Activated naive CD4-positive, alpha-beta T cell treated with anti-CD3 and anti-CD28 coated beads for 36 hours (primary cell): ENCODE measurements at regions not wholly inside any gene's neighbourhood (a gene's known extent, or its start where the extent isn't known, plus 50 kb on each side); places are given as distances from the start of the nearest gene placed in this dataset.
"Not testable (repeated sequence)": the region's sequence is repeated elsewhere in the genome, so short reads cannot be mapped to it uniquely, and the experiment has no call there.

Experiments used
- CTCF ChIA-PET: fragments of 350-600 bp; sonication (Branson Sonifier 250); formaldehyde crosslinking; loops from one replicate; lab custom pipeline; 2021; ENCODE audit warnings: antibody characterized with exemption; lab: Charles Lee
- DNase-seq: peaks from one replicate; pipeline ENCODE4 v3.0.0-alpha.2; 2020
- H3K27ac Mint-ChIP-seq: one replicate; pipeline ENCODE4 v1.8.0; 2021; ENCODE audit warnings: mild to moderate bottlenecking, mixed read lengths
- H3K27me3 Mint-ChIP-seq: one replicate; pipeline ENCODE4 v1.8.0; 2021; ENCODE audit warnings: low read depth, mixed read lengths
- H3K36me3 Mint-ChIP-seq: one replicate; pipeline ENCODE4 v1.8.0; 2021; ENCODE audit warnings: low read depth, mixed read lengths
- H3K4me1 Mint-ChIP-seq: one replicate; pipeline ENCODE4 v1.8.0; 2021; ENCODE audit warnings: low read depth, mixed read lengths
- H3K4me3 Mint-ChIP-seq: one replicate; pipeline ENCODE4 v1.8.0; 2021; ENCODE audit warnings: mild to moderate bottlenecking, moderate library complexity, mixed read lengths
- H3K9me3 Mint-ChIP-seq: one replicate; pipeline ENCODE4 v1.8.0; 2021; ENCODE audit warnings: mixed read lengths
- intact Hi-C: fragments of 100-400 bp; cut with micrococcal nuclease; formaldehyde crosslinking; loops from one replicate; pipeline ENCODE4 v1.15.1; 2023

- no peak for DNase-seq
- Mint-ChIP-seq H3K27ac (no peak overlapping the region), H3K4me3 (no peak overlapping the region), H3K9me3 (peaks cover 20% of the 10 kb centered on the region), H3K27me3 (no peaks in the 10 kb centered on the region), H3K4me1 (no peaks in the 10 kb centered on the region), H3K36me3 (no peaks in the 10 kb centered on the region)
- CTCF ChIA-PET: no interaction called here
- intact Hi-C loops: no loop called here
Observed at GRCh38 chr2:78251708-78252107, 729.5 kb upstream of the LRRTM4 start.

DNA sequence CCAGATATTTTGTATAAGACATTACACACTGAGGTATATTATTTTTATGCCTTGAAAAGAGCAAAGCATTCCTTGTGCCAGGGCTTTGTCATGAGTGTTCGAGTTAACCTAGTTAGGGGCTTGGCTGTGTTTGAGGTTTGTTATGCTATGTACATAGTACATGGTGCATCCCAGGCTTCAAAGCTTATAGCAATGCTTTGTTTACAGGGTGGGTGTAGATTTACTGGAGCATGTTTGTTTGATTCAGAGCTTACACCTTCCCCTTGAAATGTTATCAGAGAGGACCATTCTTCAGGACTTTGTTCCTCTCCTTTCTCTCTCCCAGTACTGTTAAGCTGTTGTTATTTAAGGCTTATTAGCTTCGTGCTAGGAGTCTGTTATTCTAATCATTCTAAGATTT, 738.7 kb upstream of the LRRTM4 start:
- Mint-ChIP-seq H3K4me1 (no peaks in the 10 kb centered on the region), H3K27me3 (no peaks in the 10 kb centered on the region), H3K27ac (no peak overlapping the region), H3K4me3 (no peak overlapping the region), H3K9me3 (peaks cover 8% of the 10 kb centered on the region), H3K36me3 (no peaks in the 10 kb centered on the region)
- no peak for DNase-seq
- CTCF ChIA-PET: no interaction called here
- intact Hi-C loops: no loop called here

- Mint-ChIP-seq H3K4me3 (no peak overlapping the region), H3K27me3 (no peaks in the 10 kb centered on the region), H3K27ac (no peak overlapping the region), H3K9me3 (peaks cover 8% of the 10 kb centered on the region), H3K4me1 (no peaks in the 10 kb centered on the region), H3K36me3 (no peaks in the 10 kb centered on the region)
- CTCF ChIA-PET: no interaction called here
- DNase-seq: no peak
- intact Hi-C loops: no loop called here
Observed at GRCh38 chr2:78261454-78261853, 739.3 kb upstream of the LRRTM4 start.

- H3K9me3 Mint-ChIP-seq, H3K4me3 Mint-ChIP-seq, H3K4me1 Mint-ChIP-seq, H3K36me3 Mint-ChIP-seq, CTCF ChIA-PET, intact Hi-C loops, H3K27ac Mint-ChIP-seq, DNase-seq, H3K27me3 Mint-ChIP-seq: not testable (repeated sequence)
Observed at GRCh38 chr2:78262089-78262488, 739.9 kb upstream of the LRRTM4 start.

DNA sequence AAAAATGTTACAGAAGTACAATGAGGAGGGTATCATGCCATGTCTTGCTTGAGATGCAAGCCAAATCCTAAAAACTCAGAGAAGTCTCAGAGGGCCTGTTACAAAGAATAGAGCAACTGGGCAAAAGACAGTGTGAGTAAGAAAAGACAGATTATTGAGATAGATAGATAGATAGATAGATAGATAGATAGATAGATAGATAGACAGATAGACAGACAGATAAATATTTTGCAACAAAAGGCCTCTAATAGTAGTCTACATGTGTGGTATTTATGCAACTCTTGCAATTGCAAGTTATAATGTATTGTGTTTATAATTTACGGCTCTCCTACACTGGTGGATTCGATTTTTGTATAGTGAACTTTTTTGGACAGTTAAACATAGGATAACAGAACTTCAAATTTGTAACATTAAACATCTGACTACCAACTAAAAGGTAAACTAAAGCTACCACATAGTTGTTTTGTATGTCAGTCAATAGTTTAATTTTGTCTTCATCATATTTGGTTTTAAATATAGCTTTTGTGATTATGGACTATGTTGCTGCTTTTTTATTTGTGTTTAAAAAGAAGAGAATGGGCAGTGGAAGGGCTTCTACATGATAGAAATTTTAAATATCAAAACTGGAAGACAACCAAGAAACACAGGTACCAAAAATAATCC, 740.7 kb upstream of the LRRTM4 start:
- Mint-ChIP-seq H3K27ac (no peak overlapping the region), H3K36me3 (no peaks in the 10 kb centered on the region), H3K4me1 (no peaks in the 10 kb centered on the region), H3K27me3 (no peaks in the 10 kb centered on the region), H3K4me3 (no peak overlapping the region), H3K9me3 (peaks cover 8% of the 10 kb centered on the region)
- intact Hi-C loops: no loop called here
- DNase-seq: no peak
- CTCF ChIA-PET: no interaction called here

- peaks cover 7% of the 10 kb centered on the region for H3K9me3 Mint-ChIP-seq
- DNase-seq: no peak
- CTCF ChIA-PET: no interaction called here
- no peaks in the 10 kb centered on the region for H3K27me3 Mint-ChIP-seq
- no peaks in the 10 kb centered on the region for H3K4me1 Mint-ChIP-seq
- H3K36me3 Mint-ChIP-seq: no peaks in the 10 kb centered on the region
- no peak overlapping the region for H3K27ac Mint-ChIP-seq
- no peak overlapping the region for H3K4me3 Mint-ChIP-seq
- intact Hi-C loops: no loop called here
Observed at GRCh38 chr2:78263571-78263970, 741.4 kb upstream of the LRRTM4 start.

DNA sequence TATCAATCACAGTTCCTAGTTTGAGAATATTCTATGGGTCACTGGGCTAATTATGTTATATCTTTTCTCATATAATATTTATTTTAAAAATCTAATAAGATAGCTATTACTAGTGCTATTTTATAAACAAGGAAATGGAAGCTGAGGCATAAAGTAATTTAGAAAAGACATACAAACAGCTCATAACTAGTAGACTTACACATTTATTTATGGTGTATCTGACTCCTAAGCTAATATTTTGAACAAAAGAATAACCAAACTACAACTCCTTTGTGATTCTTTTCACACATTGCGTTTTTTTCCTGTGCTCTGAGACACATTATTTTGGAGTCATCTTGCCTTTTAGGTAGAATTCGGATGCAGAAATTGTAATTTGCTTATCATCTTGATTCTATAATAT, 742.0 kb upstream of the LRRTM4 start:
- CTCF ChIA-PET: no interaction called here
- Mint-ChIP-seq H3K27ac (no peak overlapping the region), H3K9me3 (peaks cover 9% of the 10 kb centered on the region), H3K36me3 (no peaks in the 10 kb centered on the region), H3K4me3 (no peak overlapping the region), H3K27me3 (no peaks in the 10 kb centered on the region), H3K4me1 (no peaks in the 10 kb centered on the region)
- DNase-seq: no peak
- intact Hi-C loops: no loop called here

DNA sequence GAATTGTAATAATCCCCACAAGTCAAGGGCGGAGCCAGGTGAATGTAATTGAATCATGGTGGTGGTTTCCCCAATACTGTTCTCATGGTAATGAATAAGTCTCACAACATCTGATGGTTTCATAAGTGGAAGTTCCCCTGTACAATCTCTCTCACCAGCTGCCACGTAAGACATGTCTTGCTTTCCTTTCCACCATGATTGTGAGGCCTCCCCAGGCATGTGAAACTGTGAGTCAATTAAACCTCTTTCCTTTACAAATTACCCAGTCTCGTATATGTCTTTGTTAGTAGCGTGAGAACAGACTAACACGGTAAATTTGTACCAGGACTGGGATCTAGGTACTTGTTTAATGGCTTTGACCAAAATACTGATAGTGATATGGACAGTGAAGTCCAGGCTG, 744.3 kb upstream of the REG3G start:
- H3K27ac Mint-ChIP-seq: no peak overlapping the region

GRCh38 chr2:78290581-78291214, 734.8 kb upstream of the REG3G start:
- no peak overlapping the region for H3K4me3 Mint-ChIP-seq
- CTCF ChIA-PET: no interaction called here
- no peaks in the 10 kb centered on the region for H3K27me3 Mint-ChIP-seq
- intact Hi-C loops: no loop called here
- no peaks in the 10 kb centered on the region for H3K36me3 Mint-ChIP-seq
- H3K9me3 Mint-ChIP-seq: peaks cover 10% of the 10 kb centered on the region
- H3K27ac Mint-ChIP-seq: no peak overlapping the region
- no peak for DNase-seq
- H3K4me1 Mint-ChIP-seq: no peaks in the 10 kb centered on the region

More for the DNA sequence above, 744.3 kb upstream of the REG3G start:
- H3K4me1 Mint-ChIP-seq: no peaks in the 10 kb centered on the region
- CTCF ChIA-PET: no interaction called here
- H3K36me3 Mint-ChIP-seq: no peaks in the 10 kb centered on the region
- H3K4me3 Mint-ChIP-seq: no peak overlapping the region
- no peak for DNase-seq
- intact Hi-C loops: no loop called here
- peaks cover 13% of the 10 kb centered on the region for H3K9me3 Mint-ChIP-seq
- no peaks in the 10 kb centered on the region for H3K27me3 Mint-ChIP-seq

DNA sequence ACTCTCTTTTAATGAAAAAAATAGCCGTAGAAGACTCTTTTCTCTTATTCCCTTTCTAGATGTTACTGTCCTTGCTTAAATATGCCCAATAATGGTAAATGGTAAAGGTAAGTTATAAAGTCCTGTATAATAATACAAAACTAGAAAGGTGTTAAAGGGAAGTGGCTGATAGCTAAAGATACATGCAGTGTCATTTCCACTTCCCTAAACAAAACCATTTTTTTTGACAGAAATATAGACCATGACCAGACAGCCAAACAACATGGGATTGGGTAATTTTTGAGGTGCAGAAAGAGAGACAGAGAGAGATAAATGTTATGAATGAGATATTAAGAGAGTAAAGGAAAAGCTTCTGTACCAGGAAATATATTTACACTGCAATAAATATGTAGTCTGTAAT, 731.7 kb upstream of the REG3G start:
- no peaks in the 10 kb centered on the region for H3K4me1 Mint-ChIP-seq
- H3K4me3 Mint-ChIP-seq: no peak overlapping the region
- DNase-seq: no peak
- H3K27ac Mint-ChIP-seq: no peak overlapping the region
- H3K36me3 Mint-ChIP-seq: no peaks in the 10 kb centered on the region
- intact Hi-C loops: no loop called here
- CTCF ChIA-PET: no interaction called here
- peaks cover 10% of the 10 kb centered on the region for H3K9me3 Mint-ChIP-seq
- H3K27me3 Mint-ChIP-seq: no peaks in the 10 kb centered on the region

DNA sequence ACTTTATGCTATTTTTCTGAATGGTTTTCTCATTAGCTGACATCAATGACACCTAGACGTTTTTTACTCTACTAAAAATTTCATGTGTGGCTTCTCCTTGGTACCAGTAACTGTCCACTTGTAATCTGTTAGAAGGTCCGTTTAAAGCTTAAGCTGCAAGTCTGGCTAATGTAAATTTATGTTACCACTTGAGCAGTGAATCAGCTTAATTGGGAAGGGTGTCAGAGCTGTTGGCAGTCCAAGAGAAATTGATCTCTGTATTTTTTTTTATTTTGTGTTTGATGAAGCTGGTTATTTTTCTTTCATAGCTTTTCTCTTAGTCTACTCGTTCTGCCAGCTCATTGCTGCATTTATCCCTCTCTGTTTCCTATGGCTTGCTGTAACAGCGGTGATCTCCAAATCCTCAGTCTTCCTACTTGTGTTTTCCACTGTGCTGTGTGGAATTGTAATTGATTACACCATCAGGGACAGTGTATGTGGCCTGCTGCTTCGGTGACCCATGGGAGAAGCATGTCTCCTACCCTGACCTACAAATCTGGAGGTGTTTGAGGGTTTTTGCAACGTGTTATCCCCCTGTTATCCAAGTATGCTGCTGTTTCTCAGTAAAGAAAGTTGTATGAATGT, 724.2 kb upstream of the REG3G start:
- Mint-ChIP-seq H3K4me3 (no peak overlapping the region), H3K27ac (no peak overlapping the region), H3K4me1 (no peaks in the 10 kb centered on the region), H3K27me3 (no peaks in the 10 kb centered on the region), H3K36me3 (no peaks in the 10 kb centered on the region), H3K9me3 (peaks cover under 1% of the 10 kb centered on the region)
- CTCF ChIA-PET: no interaction called here
- intact Hi-C loops: no loop called here
- DNase-seq: no peak

DNA sequence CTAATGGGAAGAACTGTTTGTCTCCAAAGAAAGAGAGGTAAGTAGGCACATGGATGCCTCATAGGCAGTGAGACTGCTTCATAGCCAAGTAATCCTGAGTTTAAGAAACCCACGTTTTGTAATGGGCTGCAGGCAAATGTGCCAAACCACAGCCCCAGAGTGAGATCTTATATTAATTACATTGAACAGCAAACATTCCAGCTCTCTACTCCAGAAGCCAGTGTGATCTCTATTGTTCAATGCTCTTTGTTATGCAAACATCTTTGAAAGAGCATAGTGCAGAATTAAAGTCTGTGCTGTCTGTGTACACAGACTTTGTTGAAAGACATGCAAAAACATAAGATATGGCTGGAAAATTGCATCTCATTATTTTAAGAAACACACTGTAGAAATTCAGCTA, 720.8 kb upstream of the REG3G start:
- no peak overlapping the region for H3K27ac Mint-ChIP-seq
- CTCF ChIA-PET: no interaction called here

GRCh38 chr2:78309460-78309859, 716.0 kb upstream of the REG3G start:
- intact Hi-C loops: no loop called here
- no peaks in the 10 kb centered on the region for H3K4me1 Mint-ChIP-seq
- no peak overlapping the region for H3K4me3 Mint-ChIP-seq
- CTCF ChIA-PET: no interaction called here
- H3K27ac Mint-ChIP-seq: no peak overlapping the region
- no peaks in the 10 kb centered on the region for H3K27me3 Mint-ChIP-seq
- peaks cover 7% of the 10 kb centered on the region for H3K9me3 Mint-ChIP-seq
- no peak for DNase-seq
- no peaks in the 10 kb centered on the region for H3K36me3 Mint-ChIP-seq

More for the DNA sequence above, 720.8 kb upstream of the REG3G start:
- H3K36me3 Mint-ChIP-seq: no peaks in the 10 kb centered on the region
- H3K9me3 Mint-ChIP-seq: peaks cover 2% of the 10 kb centered on the region
- no peaks in the 10 kb centered on the region for H3K4me1 Mint-ChIP-seq
- no peak for DNase-seq
- intact Hi-C loops: no loop called here
- H3K27me3 Mint-ChIP-seq: no peaks in the 10 kb centered on the region
- H3K4me3 Mint-ChIP-seq: no peak overlapping the region
